ENCODE measurements at regions not wholly inside any gene's neighbourhood (a gene's known extent, or its start where the extent isn't known, plus 50 kb on each side); places are given as distances from the start of the nearest gene placed in this dataset.

- H3K36me3 ChIP-seq (ENCODE audit: control insufficient read depth in 2 of 3, insufficient read depth in 3 of 3, low read length in 3 of 3) = no peaks in the 10 kb centered on the region
- no peaks in the 10 kb centered on the region for H3K27me3 ChIP-seq (ENCODE audit: control insufficient read depth in 2 of 2, insufficient read depth in 2 of 2, low read length in 2 of 2)
- H3K4me3 Mint-ChIP-seq = no peak overlapping the region
- DNase-seq (no peak), ATAC-seq (no peak)
- H3K27ac Mint-ChIP-seq = no peak overlapping the region
- intact Hi-C loops (cut with micrococcal nuclease) = no loop called here
- H3K27me3 Mint-ChIP-seq = peaks cover 2 to 32% (median 18%) of the 10 kb centered on the region in 5 donors
- ChIA-PET CTCF (no interaction called here), POLR2A (no interaction called here)
- no peaks in the 10 kb centered on the region for H3K4me1 ChIP-seq (ENCODE audit: control insufficient read depth in 2 of 2, insufficient read depth in 2 of 2, low read length in 2 of 2)
- H3K4me3 ChIP-seq (ENCODE audit: low read length) = no peak overlapping the region
- H3K36me3 Mint-ChIP-seq = peaks cover 0 to 6% (median 0%) of the 10 kb centered on the region in 5 donors
- H3K27ac ChIP-seq (ENCODE audit: low read depth, low read length) = no peak overlapping the region
- peaks cover 0 to 11% (median 4%) of the 10 kb centered on the region in 11 donors for H3K9me3 Mint-ChIP-seq
- no peaks in the 10 kb centered on the region for H3K4me1 Mint-ChIP-seq
- H3K9me3 ChIP-seq (ENCODE audit: control insufficient read depth in 2 of 3, low read length in 3 of 3) = no peaks in the 10 kb centered on the region
Measured at GRCh38 chr3:40736943-40737342, 212.2 kb downstream of the ZNF621 start.

GRCh38 chr3:40737343-40737742 is 212.6 kb downstream of the ZNF621 start:
- Histone ChIP-seq H3K4me1 (ENCODE audit: control insufficient read depth in 2 of 2, insufficient read depth in 2 of 2, low read length in 2 of 2) (no peaks in the 10 kb centered on the region), H3K4me3 (ENCODE audit: low read length) (no peak overlapping the region), H3K36me3 (ENCODE audit: control insufficient read depth in 2 of 3, insufficient read depth in 3 of 3, low read length in 3 of 3) (no peaks in the 10 kb centered on the region), H3K9me3 (ENCODE audit: control insufficient read depth in 2 of 3, low read length in 3 of 3) (no peaks in the 10 kb centered on the region), H3K27ac (ENCODE audit: low read depth, low read length) (no peak overlapping the region), H3K27me3 (ENCODE audit: control insufficient read depth in 2 of 2, insufficient read depth in 2 of 2, low read length in 2 of 2) (no peaks in the 10 kb centered on the region)
- H3K4me3 Mint-ChIP-seq = no peak overlapping the region
- ATAC-seq (no peak), DNase-seq (no peak)
- H3K27me3 Mint-ChIP-seq = peaks cover 2 to 32% (median 18%) of the 10 kb centered on the region in 5 donors
- H3K27ac Mint-ChIP-seq = no peak overlapping the region
- ChIA-PET POLR2A (no interaction called here), CTCF (no interaction called here)
- intact Hi-C loops (cut with micrococcal nuclease) = no loop called here
- H3K9me3 Mint-ChIP-seq = peaks cover 0 to 11% (median 4%) of the 10 kb centered on the region in 11 donors
- peaks cover 0 to 6% (median 0%) of the 10 kb centered on the region in 5 donors for H3K36me3 Mint-ChIP-seq
- no peaks in the 10 kb centered on the region for H3K4me1 Mint-ChIP-seq

GRCh38 chr3:40739971-40740370 is 215.2 kb downstream of the ZNF621 start:
- H3K4me3 Mint-ChIP-seq = no peak overlapping the region

GRCh38 chr3:40741729-40742128 is 217.0 kb downstream of the ZNF621 start:
- intact Hi-C loops (cut with micrococcal nuclease) = no loop called here
- Mint-ChIP-seq H3K27me3 (peaks cover 5 to 37% (median 14%) of the 10 kb centered on the region in 5 donors), H3K4me3 (no peak overlapping the region), H3K36me3 (no peaks in the 10 kb centered on the region), H3K4me1 (no peaks in the 10 kb centered on the region), H3K9me3 (peaks cover 0 to 1% (median 0%) of the 10 kb centered on the region in 11 donors), H3K27ac (no peak overlapping the region)
- H3K4me3 ChIP-seq (ENCODE audit: low read length) = no peak overlapping the region
- no peaks in the 10 kb centered on the region for H3K27me3 ChIP-seq (ENCODE audit: control insufficient read depth in 2 of 2, insufficient read depth in 2 of 2, low read length in 2 of 2)
- no peaks in the 10 kb centered on the region for H3K36me3 ChIP-seq (ENCODE audit: control insufficient read depth in 2 of 3, insufficient read depth in 3 of 3, low read length in 3 of 3)
- POLR2A ChIA-PET = no interaction called here
- DNase-seq (no peak), ATAC-seq (no peak)
- CTCF ChIA-PET = no interaction called here
- H3K27ac ChIP-seq (ENCODE audit: low read depth, low read length) = no peak overlapping the region
- H3K4me1 ChIP-seq (ENCODE audit: control insufficient read depth in 2 of 2, insufficient read depth in 2 of 2, low read length in 2 of 2) = no peaks in the 10 kb centered on the region
- H3K9me3 ChIP-seq (ENCODE audit: control insufficient read depth in 2 of 3, low read length in 3 of 3) = no peaks in the 10 kb centered on the region

More at GRCh38 chr3:40739971-40740370, 215.2 kb downstream of the ZNF621 start:
- ATAC-seq = no peak
- no peaks in the 10 kb centered on the region for H3K36me3 ChIP-seq (ENCODE audit: control insufficient read depth in 2 of 3, insufficient read depth in 3 of 3, low read length in 3 of 3)
- H3K27me3 Mint-ChIP-seq = peaks cover 3 to 28% (median 14%) of the 10 kb centered on the region in 5 donors
- no peak overlapping the region for H3K27ac ChIP-seq (ENCODE audit: low read depth, low read length)
- CTCF ChIA-PET = no interaction called here
- no peaks in the 10 kb centered on the region for H3K4me1 ChIP-seq (ENCODE audit: control insufficient read depth in 2 of 2, insufficient read depth in 2 of 2, low read length in 2 of 2)
- intact Hi-C loops (cut with micrococcal nuclease) = no loop called here
- no peak overlapping the region for H3K4me3 ChIP-seq (ENCODE audit: low read length)
- H3K9me3 Mint-ChIP-seq = peaks cover 0 to 1% (median 0%) of the 10 kb centered on the region in 11 donors
- DNase-seq = no peak
- no peaks in the 10 kb centered on the region for H3K4me1 Mint-ChIP-seq
- H3K27me3 ChIP-seq (ENCODE audit: control insufficient read depth in 2 of 2, insufficient read depth in 2 of 2, low read length in 2 of 2) = no peaks in the 10 kb centered on the region
- H3K36me3 Mint-ChIP-seq = no peaks in the 10 kb centered on the region
- H3K9me3 ChIP-seq (ENCODE audit: control insufficient read depth in 2 of 3, low read length in 3 of 3) = no peaks in the 10 kb centered on the region
- H3K27ac Mint-ChIP-seq = no peak overlapping the region
- POLR2A ChIA-PET = no interaction called here

- H3K36me3 Mint-ChIP-seq = no peaks in the 10 kb centered on the region
- CTCF ChIA-PET = no interaction called here
- Histone ChIP-seq H3K27ac (ENCODE audit: low read depth, low read length) (no peak overlapping the region), H3K36me3 (ENCODE audit: control insufficient read depth in 2 of 3, insufficient read depth in 3 of 3, low read length in 3 of 3) (no peaks in the 10 kb centered on the region), H3K27me3 (ENCODE audit: control insufficient read depth in 2 of 2, insufficient read depth in 2 of 2, low read length in 2 of 2) (no peaks in the 10 kb centered on the region), H3K9me3 (ENCODE audit: control insufficient read depth in 2 of 3, low read length in 3 of 3) (no peaks in the 10 kb centered on the region), H3K4me1 (ENCODE audit: control insufficient read depth in 2 of 2, insufficient read depth in 2 of 2, low read length in 2 of 2) (no peaks in the 10 kb centered on the region), H3K4me3 (ENCODE audit: low read length) (no peak overlapping the region)
- ATAC-seq = no peak
- no peak overlapping the region for H3K4me3 Mint-ChIP-seq
- H3K4me1 Mint-ChIP-seq = no peaks in the 10 kb centered on the region
- no peak for DNase-seq
- H3K9me3 Mint-ChIP-seq = no peaks in the 10 kb centered on the region
- H3K27me3 Mint-ChIP-seq = peaks cover 7 to 42% (median 24%) of the 10 kb centered on the region in 5 donors
- POLR2A ChIA-PET = no interaction called here
- no peak overlapping the region for H3K27ac Mint-ChIP-seq
- intact Hi-C loops (cut with micrococcal nuclease) = no loop called here
Measured at GRCh38 chr3:40745381-40746106, 220.8 kb downstream of the ZNF621 start.

GRCh38 chr3:40751666-40752065 is 226.9 kb downstream of the ZNF621 start:
- Histone ChIP-seq H3K27ac (ENCODE audit: low read depth, low read length) (no peak overlapping the region), H3K4me1 (ENCODE audit: control insufficient read depth in 2 of 2, insufficient read depth in 2 of 2, low read length in 2 of 2) (no peaks in the 10 kb centered on the region), H3K36me3 (ENCODE audit: control insufficient read depth in 2 of 3, insufficient read depth in 3 of 3, low read length in 3 of 3) (no peaks in the 10 kb centered on the region), H3K9me3 (ENCODE audit: control insufficient read depth in 2 of 3, low read length in 3 of 3) (no peaks in the 10 kb centered on the region), H3K4me3 (ENCODE audit: low read length) (no peak overlapping the region), H3K27me3 (ENCODE audit: control insufficient read depth in 2 of 2, insufficient read depth in 2 of 2, low read length in 2 of 2) (no peaks in the 10 kb centered on the region)
- DNase-seq (no peak), ATAC-seq (no peak)
- intact Hi-C loops (cut with micrococcal nuclease) = no loop called here
- Mint-ChIP-seq H3K27ac (no peak overlapping the region), H3K4me1 (peaks cover 0 to 2% (median 0%) of the 10 kb centered on the region in 7 donors), H3K36me3 (peaks cover 0 to 6% (median 0%) of the 10 kb centered on the region in 5 donors), H3K9me3 (peaks cover 0 to 7% (median 0%) of the 10 kb centered on the region in 11 donors), H3K4me3 (no peak overlapping the region), H3K27me3 (peaks cover 4 to 37% (median 34%) of the 10 kb centered on the region in 5 donors)
- POLR2A ChIA-PET = no interaction called here
- CTCF ChIA-PET = no interaction called here

GRCh38 chr3:40752492-40752891 is 227.7 kb downstream of the ZNF621 start:
- no peak overlapping the region for H3K27ac ChIP-seq (ENCODE audit: low read depth, low read length)
- Mint-ChIP-seq H3K9me3 (peaks cover 0 to 9% (median 2%) of the 10 kb centered on the region in 11 donors), H3K4me3 (no peak overlapping the region), H3K36me3 (peaks cover 0 to 6% (median 0%) of the 10 kb centered on the region in 5 donors), H3K27ac (no peak overlapping the region), H3K4me1 (peaks cover 0 to 2% (median 0%) of the 10 kb centered on the region in 7 donors), H3K27me3 (peaks cover 0 to 37% (median 28%) of the 10 kb centered on the region in 5 donors)
- no peaks in the 10 kb centered on the region for H3K4me1 ChIP-seq (ENCODE audit: control insufficient read depth in 2 of 2, insufficient read depth in 2 of 2, low read length in 2 of 2)
- POLR2A ChIA-PET = no interaction called here
- ATAC-seq (no peak), DNase-seq (no peak)
- H3K36me3 ChIP-seq (ENCODE audit: control insufficient read depth in 2 of 3, insufficient read depth in 3 of 3, low read length in 3 of 3) = no peaks in the 10 kb centered on the region
- CTCF ChIA-PET = no interaction called here
- intact Hi-C loops (cut with micrococcal nuclease) = no loop called here
- no peak overlapping the region for H3K4me3 ChIP-seq (ENCODE audit: low read length)
- H3K9me3 ChIP-seq (ENCODE audit: control insufficient read depth in 2 of 3, low read length in 3 of 3) = no peaks in the 10 kb centered on the region
- no peaks in the 10 kb centered on the region for H3K27me3 ChIP-seq (ENCODE audit: control insufficient read depth in 2 of 2, insufficient read depth in 2 of 2, low read length in 2 of 2)
